OCI-LY1 (cell line): ENCODE measurements at regions not wholly inside any gene's neighbourhood (a gene's known extent, or its start where the extent isn't known, plus 50 kb on each side); places are given as distances from the start of the nearest gene placed in this dataset.

Source experiments
- EZH2 ChIP-seq: fragments of 200-600 bp; sonication (generic), shearing (Covaris generic); IDR thresholded peaks from 2 replicates; pipeline ENCODE4 v1.8.0; 2017; ENCODE audit warnings: borderline replicate concordance, mixed run types, mild to moderate bottlenecking, antibody characterized with exemption, low read length, moderate library complexity, mixed read lengths
- TF ChIP-seq, protein P1 (sequence below): fragments of 200-600 bp; sonication (generic), shearing (Covaris generic); IDR thresholded peaks from 2 replicates; pipeline ENCODE4 v1.5.1; 2017; ENCODE audit warnings: mild to moderate bottlenecking, antibody characterized with exemption, low read length, moderate library complexity, mixed read lengths

DNA sequence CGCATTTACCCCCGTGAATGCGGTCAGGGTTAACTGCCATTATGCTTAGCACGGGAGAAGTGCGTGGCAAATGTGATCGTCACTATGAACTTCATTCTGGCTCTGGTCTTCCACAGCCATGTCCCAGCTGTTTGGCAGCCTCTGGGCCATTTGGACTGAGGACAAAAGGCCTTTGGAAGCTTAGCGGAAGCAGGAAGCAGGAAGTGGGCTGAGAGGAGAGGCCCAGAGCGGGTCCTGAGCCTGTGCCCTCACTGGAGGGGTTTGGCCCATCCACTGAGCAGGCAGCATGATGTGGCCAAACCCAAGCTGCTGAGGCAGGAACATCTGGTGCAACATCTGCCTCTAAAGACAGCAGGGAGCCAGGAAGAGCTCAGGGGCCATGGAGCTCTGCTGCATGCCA lies 345.9 kb downstream of the C16orf95 start:
- TF ChIP-seq, protein P1, sequence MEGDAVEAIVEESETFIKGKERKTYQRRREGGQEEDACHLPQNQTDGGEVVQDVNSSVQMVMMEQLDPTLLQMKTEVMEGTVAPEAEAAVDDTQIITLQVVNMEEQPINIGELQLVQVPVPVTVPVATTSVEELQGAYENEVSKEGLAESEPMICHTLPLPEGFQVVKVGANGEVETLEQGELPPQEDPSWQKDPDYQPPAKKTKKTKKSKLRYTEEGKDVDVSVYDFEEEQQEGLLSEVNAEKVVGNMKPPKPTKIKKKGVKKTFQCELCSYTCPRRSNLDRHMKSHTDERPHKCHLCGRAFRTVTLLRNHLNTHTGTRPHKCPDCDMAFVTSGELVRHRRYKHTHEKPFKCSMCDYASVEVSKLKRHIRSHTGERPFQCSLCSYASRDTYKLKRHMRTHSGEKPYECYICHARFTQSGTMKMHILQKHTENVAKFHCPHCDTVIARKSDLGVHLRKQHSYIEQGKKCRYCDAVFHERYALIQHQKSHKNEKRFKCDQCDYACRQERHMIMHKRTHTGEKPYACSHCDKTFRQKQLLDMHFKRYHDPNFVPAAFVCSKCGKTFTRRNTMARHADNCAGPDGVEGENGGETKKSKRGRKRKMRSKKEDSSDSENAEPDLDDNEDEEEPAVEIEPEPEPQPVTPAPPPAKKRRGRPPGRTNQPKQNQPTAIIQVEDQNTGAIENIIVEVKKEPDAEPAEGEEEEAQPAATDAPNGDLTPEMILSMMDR: no peak
- no peak for TF ChIP-seq EZH2
